CD4-positive, alpha-beta T cell (primary cell): ENCODE measurements at regions not wholly inside any gene's neighbourhood (a gene's known extent, or its start where the extent isn't known, plus 50 kb on each side); places are given as distances from the start of the nearest gene placed in this dataset.

Source experiments
- ATAC-seq: fragments of 200-7000 bp; cut with Tn5 transposase; one replicate; pipeline ENCODE4 v1.10.0; 2022; ENCODE audit warnings: mild to moderate bottlenecking; ENCODE audit not compliant: poor library complexity
- CTCF ChIA-PET: fragments of 350-600 bp; sonication (Branson Sonifier 250); formaldehyde crosslinking; loops from one replicate; lab custom pipeline; 2021; ENCODE audit warnings: antibody characterized with exemption, inconsistent platforms; lab: Charles Lee
- POLR2A ChIA-PET: fragments of 350-600 bp; sonication (Branson Sonifier 250); formaldehyde crosslinking; loops from one replicate; lab custom pipeline; 2021; ENCODE audit warnings: antibody characterized with exemption, inconsistent platforms; lab: Charles Lee
- DNase-seq, 14 experiments: peaks; one replicate each; pipeline ENCODE4 v3.0.0-alpha.2; 2013 to 2020; ENCODE audit warnings: mixed read lengths in 2 of 14
- H3K27ac ChIP-seq, 2 donors: one replicate each; pipeline versions ENCODE4 v1.5.1 to v1.7.0; 2013; ENCODE audit warnings: low read length in 2 of 2, low read depth in 1 of 2, mild to moderate bottlenecking in 1 of 2
- H3K27me3 ChIP-seq, 2 experiments: 1 replicate in 1 of 2; 2 replicates in 1 of 2; pipeline versions ENCODE4 v1.6.1 to v1.7.0; 2013; ENCODE audit warnings: low read length in 2 of 2, control low read depth in 1 of 2, mild to moderate bottlenecking in 1 of 2, moderate library complexity in 1 of 2; ENCODE audit not compliant: insufficient read depth in 2 of 2, control insufficient read depth in 1 of 2
- H3K36me3 ChIP-seq: one replicate; pipeline ENCODE4 v1.6.1; 2013; ENCODE audit warnings: low read length, control low read depth; ENCODE audit not compliant: insufficient read depth
- H3K4me1 ChIP-seq: one replicate; pipeline ENCODE4 v1.6.1; 2013; ENCODE audit warnings: low read length, control low read depth; ENCODE audit not compliant: insufficient read depth
- H3K4me3 ChIP-seq: one replicate; pipeline ENCODE4 v1.5.1; 2013; ENCODE audit warnings: mild to moderate bottlenecking, low read length, moderate library complexity
- H3K9me3 ChIP-seq, 2 experiments: 1 replicate in 1 of 2; 2 replicates in 1 of 2; pipeline versions ENCODE4 v1.6.1 to v1.7.0; 2013; ENCODE audit warnings: low read length in 2 of 2, mild to moderate bottlenecking in 2 of 2, control low read depth in 1 of 2, moderate library complexity in 1 of 2; ENCODE audit not compliant: control insufficient read depth in 1 of 2, insufficient read depth in 1 of 2
- H3K27ac Mint-ChIP-seq: one replicate; pipeline ENCODE4 v1.8.0; 2020; ENCODE audit warnings: mixed read lengths
- H3K27me3 Mint-ChIP-seq: one replicate; pipeline ENCODE4 v1.8.0; 2021; ENCODE audit warnings: mixed read lengths
- H3K36me3 Mint-ChIP-seq: one replicate; pipeline ENCODE4 v1.8.0; 2021; ENCODE audit warnings: low read depth, mixed read lengths
- H3K4me1 Mint-ChIP-seq: one replicate; pipeline ENCODE4 v1.8.0; 2021; ENCODE audit warnings: low read depth, mixed read lengths
- H3K4me3 Mint-ChIP-seq: one replicate; pipeline ENCODE4 v1.8.0; 2020; ENCODE audit warnings: mild to moderate bottlenecking, mixed read lengths
- H3K9me3 Mint-ChIP-seq: one replicate; pipeline ENCODE4 v1.8.0; 2020; ENCODE audit warnings: mixed read lengths
- CTCF ChIP-seq: fragments of 200-600 bp; IDR thresholded peaks from one replicate; pipeline ENCODE4 v1.8.0; 2022; ENCODE audit warnings: antibody characterized with exemption, mild to moderate bottlenecking
- intact Hi-C, 2 experiments: fragments of 100-400 bp; cut with DNase I in 1 of 2; cut with micrococcal nuclease in 1 of 2; formaldehyde crosslinking; loops; one replicate each; pipeline versions ENCODE4 v1.15.1 to v1.9.0; 2023 to 2025; cut with DNase I, micrococcal nuclease

GRCh38 chr3:151962912-151963311 lies 89.5 kb downstream of the SUCNR1 start:
- no peak overlapping the region for H3K27ac ChIP-seq
- no peaks in the 10 kb centered on the region for H3K4me1 ChIP-seq
- H3K9me3 ChIP-seq: no peaks in the 10 kb centered on the region
- no peak overlapping the region for H3K4me3 ChIP-seq
- ATAC-seq (no peak), DNase-seq (no peak)
- H3K36me3 Mint-ChIP-seq: no peaks in the 10 kb centered on the region
- H3K27ac Mint-ChIP-seq: no peak overlapping the region
- no peaks in the 10 kb centered on the region for H3K36me3 ChIP-seq
- H3K4me3 Mint-ChIP-seq: no peak overlapping the region
- no peaks in the 10 kb centered on the region for H3K27me3 Mint-ChIP-seq
- ChIA-PET CTCF (no interaction called here), POLR2A (no interaction called here)
- no peaks in the 10 kb centered on the region for H3K9me3 Mint-ChIP-seq
- H3K4me1 Mint-ChIP-seq: no peaks in the 10 kb centered on the region
- no peak for TF ChIP-seq CTCF
- H3K27me3 ChIP-seq: no peaks in the 10 kb centered on the region
- intact Hi-C loops: no loop called here

GRCh38 chr3:151964743-151965142 lies 91.3 kb downstream of the SUCNR1 start:
- H3K27ac ChIP-seq: no peak overlapping the region
- no peak overlapping the region for H3K4me3 Mint-ChIP-seq
- no peak for ATAC-seq
- H3K4me3 ChIP-seq: no peak overlapping the region
- no peaks in the 10 kb centered on the region for H3K27me3 ChIP-seq
- ChIA-PET POLR2A (no interaction called here), CTCF (no interaction called here)
- no peaks in the 10 kb centered on the region for H3K36me3 Mint-ChIP-seq
- no peaks in the 10 kb centered on the region for H3K27me3 Mint-ChIP-seq
- H3K36me3 ChIP-seq: no peaks in the 10 kb centered on the region
- no peak for TF ChIP-seq CTCF
- intact Hi-C loops: no loop called here
- H3K9me3 ChIP-seq: no peaks in the 10 kb centered on the region
- H3K9me3 Mint-ChIP-seq: no peaks in the 10 kb centered on the region
- no peaks in the 10 kb centered on the region for H3K4me1 ChIP-seq
- no peaks in the 10 kb centered on the region for H3K4me1 Mint-ChIP-seq
- no peak overlapping the region for H3K27ac Mint-ChIP-seq
- no peak for DNase-seq

- no peak for ATAC-seq
- H3K27me3 Mint-ChIP-seq: no peaks in the 10 kb centered on the region
- intact Hi-C loops: no loop called here
These were observed 95.7 kb downstream of the SUCNR1 start for GRCh38 chr3:151969026-151969642.

More at GRCh38 chr3:151969026-151969642, 95.7 kb downstream of the SUCNR1 start:
- H3K4me1 ChIP-seq: no peaks in the 10 kb centered on the region
- H3K36me3 ChIP-seq: no peaks in the 10 kb centered on the region
- H3K4me1 Mint-ChIP-seq: no peaks in the 10 kb centered on the region
- no peaks in the 10 kb centered on the region for H3K9me3 ChIP-seq
- H3K9me3 Mint-ChIP-seq: no peaks in the 10 kb centered on the region
- DNase-seq: no peak
- no peak overlapping the region for H3K4me3 Mint-ChIP-seq
- H3K4me3 ChIP-seq: no peak overlapping the region
- ChIA-PET POLR2A (no interaction called here), CTCF (no interaction called here)
- H3K27me3 ChIP-seq: no peaks in the 10 kb centered on the region
- no peak overlapping the region for H3K27ac Mint-ChIP-seq
- H3K36me3 Mint-ChIP-seq: no peaks in the 10 kb centered on the region
- no peak overlapping the region for H3K27ac ChIP-seq
- no peak for TF ChIP-seq CTCF
